SJSA1 (cell line): ENCODE measurements at regions not wholly inside any gene's neighbourhood (a gene's known extent, or its start where the extent isn't known, plus 50 kb on each side); places are given as distances from the start of the nearest gene placed in this dataset.

ENCODE experiments used
- DNase-seq, 2 experiments: peaks; one replicate each; pipeline ENCODE4 v3.0.0-alpha.2; 2015 to 2020; ENCODE audit warnings: low spot score in 2 of 2, low read depth in 1 of 2
- H3K27ac ChIP-seq: fragments of 250-450 bp; sonication (Bioruptor Pico); 2 replicates; pipeline ENCODE4 v1.5.1; 2020; ENCODE audit warnings: mild to moderate bottlenecking, moderate library complexity
- H3K27me3 ChIP-seq: fragments of 250-450 bp; sonication (Bioruptor Pico); replicated peaks from 2 replicates; pipeline ENCODE4 v1.5.1; 2020; ENCODE audit warnings: mild to moderate bottlenecking, moderate library complexity
- H3K36me3 ChIP-seq: fragments of 250-450 bp; sonication (Bioruptor Pico); 2 replicates; pipeline ENCODE4 v1.5.1; 2020; ENCODE audit warnings: mild to moderate bottlenecking
- H3K4me1 ChIP-seq: fragments of 250-450 bp; sonication (Bioruptor Pico); replicated peaks from 2 replicates; pipeline ENCODE4 v1.6.1; 2021; ENCODE audit warnings: mild to moderate bottlenecking
- H3K4me3 ChIP-seq: fragments of 250-450 bp; sonication (Bioruptor Pico); 2 replicates; pipeline ENCODE4 v1.5.1; 2020; ENCODE audit warnings: mild to moderate bottlenecking
- H3K9me3 ChIP-seq: fragments of 250-450 bp; sonication (Bioruptor Pico); replicated peaks from 2 replicates; pipeline ENCODE4 v1.5.1; 2020; ENCODE audit warnings: mild to moderate bottlenecking

DNA sequence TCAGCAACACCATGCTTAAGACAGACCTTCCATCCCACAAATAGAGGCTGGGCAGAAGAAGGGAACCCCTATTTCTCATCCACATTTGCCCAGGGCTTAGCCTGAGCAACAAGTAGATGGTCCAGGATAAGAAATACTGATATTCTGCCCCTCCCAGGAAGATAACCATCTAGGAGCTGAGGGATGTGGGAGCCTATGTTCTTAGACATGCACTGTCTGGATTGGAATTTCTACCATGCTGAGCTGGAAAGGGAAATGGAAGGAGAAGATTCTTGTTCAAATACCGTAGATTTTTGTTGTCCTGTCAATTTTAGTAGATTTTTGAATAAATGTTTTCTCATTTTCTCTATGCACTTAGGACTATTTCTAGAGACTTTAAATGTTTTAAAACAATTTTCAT lies 450.7 kb upstream of the SEMA6D start:
- no peak overlapping the region for H3K4me3 ChIP-seq
- DNase-seq, result no peak

DNA sequence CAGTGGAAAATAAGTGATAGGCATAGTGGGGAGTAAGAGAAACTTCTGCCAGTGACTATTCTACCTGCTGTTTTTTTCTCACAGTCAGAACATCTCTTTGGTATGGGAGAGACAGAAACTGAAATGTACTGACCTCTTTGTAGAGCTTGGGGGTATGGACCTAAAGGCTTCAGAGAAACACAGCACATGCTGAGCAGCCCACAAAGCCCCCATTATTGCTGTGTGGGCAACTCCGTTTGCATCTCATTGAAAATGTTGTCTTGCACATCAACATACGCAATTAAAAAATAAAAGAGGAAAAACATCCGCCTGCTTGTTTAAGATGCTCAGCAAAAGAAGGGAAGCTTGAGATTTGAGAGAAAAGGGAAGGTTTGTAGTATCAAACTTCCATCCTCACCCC lies 443.4 kb upstream of the SEMA6D start:
- no peak for DNase-seq
- no peak overlapping the region for H3K27ac ChIP-seq

More for the DNA sequence above, 450.7 kb upstream of the SEMA6D start:
- no peak overlapping the region for H3K27ac ChIP-seq
- no peaks in the 10 kb centered on the region for H3K36me3 ChIP-seq
- H3K9me3 ChIP-seq, result no peaks in the 10 kb centered on the region
- H3K4me1 ChIP-seq, result no peaks in the 10 kb centered on the region
- H3K27me3 ChIP-seq, result no peaks in the 10 kb centered on the region

DNA sequence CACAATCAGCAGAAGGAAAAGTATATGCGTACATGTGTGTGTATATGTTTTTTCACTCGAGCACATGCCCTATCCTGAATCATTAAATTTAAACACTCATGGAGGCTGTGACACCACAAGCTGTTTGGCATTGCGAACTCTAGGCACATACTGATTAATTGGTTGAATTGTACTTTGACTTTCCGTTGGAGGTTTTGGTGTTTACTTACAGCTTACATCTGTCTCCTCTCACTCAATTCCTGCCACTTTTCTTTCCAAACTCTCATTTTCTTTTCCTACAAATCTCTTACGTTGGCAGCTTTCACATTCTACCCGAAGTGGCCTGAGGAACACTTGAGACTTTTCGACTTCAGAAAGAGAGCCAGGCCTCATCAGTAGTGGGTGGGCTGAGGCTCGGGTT lies 434.1 kb upstream of the SEMA6D start:
- Histone ChIP-seq H3K36me3 (no peaks in the 10 kb centered on the region), H3K4me1 (no peaks in the 10 kb centered on the region), H3K27me3 (no peaks in the 10 kb centered on the region), H3K27ac (no peak overlapping the region), H3K4me3 (no peak overlapping the region), H3K9me3 (no peaks in the 10 kb centered on the region; the same call in none of the 2 replicates)
- DNase-seq, result no peak

More for the DNA sequence above, 443.4 kb upstream of the SEMA6D start:
- no peaks in the 10 kb centered on the region for H3K36me3 ChIP-seq
- no peak overlapping the region for H3K4me3 ChIP-seq
- no peaks in the 10 kb centered on the region; the same call in 1 of the 2 replicates for H3K9me3 ChIP-seq
- no peaks in the 10 kb centered on the region for H3K27me3 ChIP-seq
- H3K4me1 ChIP-seq, result no peaks in the 10 kb centered on the region

DNA sequence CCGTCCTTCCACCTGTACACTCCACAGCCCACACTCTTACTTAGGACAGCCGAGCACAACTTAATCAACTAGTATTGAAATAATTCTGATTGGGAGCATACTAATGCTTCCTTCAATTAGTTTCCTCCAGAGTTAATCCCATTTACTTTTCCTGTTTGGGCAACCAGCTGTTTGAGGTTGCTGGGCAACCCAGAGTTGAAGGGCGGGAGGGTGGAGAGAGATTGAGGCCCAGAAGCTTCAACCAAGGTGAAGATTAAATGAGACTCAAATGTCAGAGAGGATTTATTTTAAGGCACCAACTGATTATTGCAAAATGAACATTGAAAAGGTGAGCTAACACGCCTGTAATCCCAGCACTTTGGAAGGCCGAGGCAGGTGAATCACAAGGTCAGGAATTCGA lies 428.5 kb upstream of the SEMA6D start:
- Histone ChIP-seq H3K27me3 (no peaks in the 10 kb centered on the region), H3K4me3 (no peak overlapping the region), H3K36me3 (no peaks in the 10 kb centered on the region), H3K4me1 (no peaks in the 10 kb centered on the region), H3K27ac (no peak overlapping the region), H3K9me3 (no peaks in the 10 kb centered on the region; the same call in 1 of the 2 replicates)
- DNase-seq, result no peak

DNA sequence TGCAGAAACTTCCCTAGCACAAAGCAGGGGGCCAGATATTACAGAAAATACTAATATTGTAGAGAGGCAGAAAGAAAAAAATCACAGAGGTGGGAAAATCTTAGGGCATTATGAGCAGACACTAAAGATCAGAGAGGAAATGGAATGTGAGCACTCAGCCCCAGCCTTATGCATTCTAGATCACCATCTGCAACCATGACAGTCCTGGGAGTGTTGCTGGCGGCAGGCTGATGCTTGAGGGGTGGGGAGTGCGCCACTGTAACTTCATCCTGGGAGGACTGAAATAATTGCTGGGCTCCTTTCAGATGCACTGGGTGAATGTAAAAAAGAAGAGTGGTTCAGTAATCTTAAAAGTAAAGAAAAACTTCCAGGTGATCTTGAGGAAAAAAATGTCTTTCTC lies 427.6 kb upstream of the SEMA6D start:
- Histone ChIP-seq H3K27ac (no peak overlapping the region), H3K27me3 (no peaks in the 10 kb centered on the region), H3K9me3 (no peaks in the 10 kb centered on the region; the same call in 1 of the 2 replicates), H3K36me3 (no peaks in the 10 kb centered on the region), H3K4me3 (no peak overlapping the region), H3K4me1 (no peaks in the 10 kb centered on the region)
- DNase-seq, result no peak

DNA sequence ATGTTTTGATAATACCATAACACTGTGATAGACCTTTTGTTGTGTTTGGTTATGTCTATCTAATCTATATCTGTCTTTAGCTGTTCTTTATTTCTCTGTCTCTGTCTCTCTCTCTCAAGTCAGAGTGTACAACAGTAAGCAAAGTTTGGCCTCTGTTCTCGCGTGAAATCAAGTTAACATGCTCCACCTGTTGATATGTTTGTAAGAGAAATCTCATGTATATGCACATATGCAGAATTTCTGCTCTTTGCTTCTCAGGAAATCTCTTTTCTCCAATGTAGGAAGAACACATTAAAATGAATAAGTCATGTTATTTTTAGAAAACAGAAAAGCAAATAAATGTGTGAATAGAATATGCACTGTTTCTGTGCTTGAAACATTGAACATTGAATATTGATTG lies 425.5 kb upstream of the SEMA6D start:
- Histone ChIP-seq H3K4me3 (no peak overlapping the region), H3K27me3 (no peaks in the 10 kb centered on the region), H3K36me3 (no peaks in the 10 kb centered on the region), H3K9me3 (no peaks in the 10 kb centered on the region), H3K27ac (no peak overlapping the region), H3K4me1 (no peaks in the 10 kb centered on the region)
- DNase-seq, result no peak

DNA sequence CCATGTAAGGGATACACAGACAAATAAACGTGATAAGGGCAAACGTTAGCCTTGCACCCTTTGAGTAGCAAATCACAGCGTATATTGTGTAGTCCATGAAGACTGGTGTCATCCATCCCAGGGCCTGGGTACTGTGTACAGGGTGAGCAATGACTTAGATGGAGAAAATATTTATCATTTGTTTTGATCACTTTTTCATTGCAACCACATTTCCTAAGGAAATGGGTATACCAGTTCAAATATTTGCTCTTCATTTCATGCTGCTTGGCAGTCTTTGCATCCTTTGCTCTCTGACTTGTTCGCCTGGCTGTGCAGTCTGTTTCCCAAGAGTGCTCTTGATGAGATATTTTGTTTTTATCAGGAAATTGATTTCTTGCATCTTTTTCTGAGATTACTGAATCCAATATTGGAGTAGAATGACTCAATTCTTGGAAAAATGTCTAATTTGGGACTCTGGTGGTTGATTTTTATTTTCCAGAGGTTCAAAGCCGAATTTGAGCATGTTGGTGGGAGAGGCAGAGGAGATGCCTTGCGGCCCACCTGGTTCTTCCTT lies 424.6 kb upstream of the SEMA6D start:
- H3K9me3 ChIP-seq, result no peaks in the 10 kb centered on the region
- H3K36me3 ChIP-seq, result no peaks in the 10 kb centered on the region
- no peaks in the 10 kb centered on the region for H3K4me1 ChIP-seq
- DNase-seq, result no peak
- no peaks in the 10 kb centered on the region for H3K27me3 ChIP-seq
- H3K27ac ChIP-seq, result no peak overlapping the region
- H3K4me3 ChIP-seq, result no peak overlapping the region

DNA sequence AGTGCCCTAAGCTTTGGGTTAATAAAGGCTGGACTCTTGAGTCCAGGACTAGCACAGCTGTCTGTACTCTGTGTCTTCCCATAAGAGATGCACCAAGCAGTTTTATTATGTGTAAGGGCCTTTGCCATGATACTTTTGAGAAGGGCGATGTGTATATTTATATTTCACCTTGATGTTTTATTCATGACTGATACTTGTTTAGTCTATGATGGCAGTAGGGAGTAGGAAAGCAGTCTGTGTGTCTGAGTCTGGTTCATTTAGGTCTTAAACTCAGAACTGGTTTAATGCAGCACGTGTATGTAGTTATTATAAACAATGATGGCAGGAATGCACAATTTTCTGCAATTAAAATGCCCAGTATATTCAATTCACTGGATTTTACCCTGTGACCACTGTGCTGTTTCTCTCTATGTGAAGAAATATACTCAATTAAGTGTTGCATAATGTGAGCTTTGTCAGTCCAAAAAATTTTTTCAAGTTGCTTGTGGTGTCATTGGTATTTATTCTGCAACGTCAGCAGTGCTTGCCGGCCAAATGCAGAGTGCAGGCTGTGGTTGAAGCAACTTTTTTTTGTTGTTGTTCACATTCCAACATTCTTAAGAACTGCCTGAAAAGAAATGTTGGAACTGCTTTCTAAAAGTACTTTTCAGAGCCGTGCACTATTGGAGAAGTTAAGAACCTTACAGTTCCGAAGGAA lies 423.7 kb upstream of the SEMA6D start:
- Histone ChIP-seq H3K4me1 (no peaks in the 10 kb centered on the region), H3K27me3 (no peaks in the 10 kb centered on the region), H3K9me3 (no peaks in the 10 kb centered on the region; the same call in 1 of the 2 replicates), H3K4me3 (no peak overlapping the region), H3K27ac (no peak overlapping the region), H3K36me3 (no peaks in the 10 kb centered on the region)
- DNase-seq, result peak in 1 of 2 experiments; percentile 2

DNA sequence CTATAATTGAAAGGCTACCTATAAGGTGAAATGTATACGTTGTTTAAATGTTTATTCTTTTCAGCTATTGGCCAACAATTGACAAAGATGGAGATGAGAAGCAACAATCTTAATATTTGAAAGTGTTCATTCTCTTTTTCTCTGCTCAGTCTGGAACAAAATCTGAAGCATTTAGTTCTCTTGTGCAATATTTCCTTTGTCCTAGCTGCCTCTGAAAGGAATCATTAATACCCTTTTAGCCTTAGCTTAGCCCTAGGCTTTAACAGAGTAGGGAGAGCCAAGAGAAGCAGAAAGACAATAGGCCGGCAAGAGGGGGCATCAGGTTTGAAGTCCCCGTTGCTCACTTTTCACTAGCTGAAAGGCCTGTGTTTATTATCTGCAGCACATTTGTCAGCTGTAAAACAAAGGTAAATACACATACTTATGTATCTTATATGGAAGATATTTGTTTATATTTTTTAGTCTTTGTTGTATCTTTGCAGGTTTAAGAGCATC lies 422.5 kb upstream of the SEMA6D start:
- H3K27me3 ChIP-seq, result no peaks in the 10 kb centered on the region
- H3K4me3 ChIP-seq, result no peak overlapping the region
- H3K27ac ChIP-seq, result no peak overlapping the region
- H3K4me1 ChIP-seq, result no peaks in the 10 kb centered on the region
- DNase-seq, result no peak
- no peaks in the 10 kb centered on the region; the same call in 1 of the 2 replicates for H3K9me3 ChIP-seq
- H3K36me3 ChIP-seq, result no peaks in the 10 kb centered on the region

DNA sequence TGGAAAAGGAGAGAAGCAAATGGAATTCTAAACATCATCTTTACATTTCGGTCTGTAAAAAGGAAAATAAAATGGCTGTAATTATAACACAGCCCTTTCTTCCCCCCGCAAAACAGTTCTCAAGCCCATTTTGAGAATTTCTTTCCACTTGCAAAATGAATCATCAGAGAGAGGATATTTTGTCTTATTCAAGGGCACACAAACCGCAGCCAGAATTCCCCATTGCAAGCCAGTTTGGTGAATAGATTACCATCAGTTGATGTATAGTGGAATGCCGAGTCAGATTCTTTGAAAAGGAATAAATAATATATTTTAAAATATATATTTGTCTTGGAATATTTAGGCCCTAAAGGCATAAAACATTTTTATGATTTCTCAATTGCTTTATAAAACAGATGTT lies 420.4 kb upstream of the SEMA6D start:
- Histone ChIP-seq H3K4me1 (no peaks in the 10 kb centered on the region), H3K27ac (no peak overlapping the region), H3K27me3 (no peaks in the 10 kb centered on the region), H3K9me3 (no peaks in the 10 kb centered on the region; the same call in 1 of the 2 replicates), H3K36me3 (no peaks in the 10 kb centered on the region), H3K4me3 (no peak overlapping the region)
- no peak for DNase-seq

DNA sequence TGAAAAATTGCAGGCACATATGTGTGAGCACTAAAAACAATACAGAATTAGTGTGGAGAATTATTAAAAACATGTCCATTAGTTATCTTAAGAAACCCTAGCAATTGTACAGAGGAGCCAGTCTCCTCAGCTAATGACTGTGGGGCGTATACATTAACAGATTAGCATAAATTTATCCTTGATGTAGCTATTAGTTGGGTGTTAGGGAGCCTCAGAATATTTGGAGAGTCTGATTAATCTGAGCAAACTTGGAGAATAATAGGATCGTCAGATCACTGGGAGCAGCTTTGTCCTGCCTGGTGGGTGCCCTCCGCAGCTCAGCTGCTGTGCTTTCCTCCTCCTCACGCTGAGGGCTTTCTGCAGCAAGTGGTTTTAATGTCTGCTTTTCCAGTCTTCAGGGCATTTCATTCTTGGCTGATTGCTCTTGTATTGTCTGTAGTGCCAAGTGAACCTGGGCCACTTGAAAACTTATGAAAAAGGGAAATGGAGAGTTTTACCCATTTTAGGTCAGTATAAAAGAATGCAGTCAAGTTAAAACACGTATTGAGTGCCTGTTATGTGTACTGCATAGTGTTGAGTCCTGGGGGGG lies 417.4 kb upstream of the SEMA6D start:
- Histone ChIP-seq H3K4me3 (no peak overlapping the region), H3K27me3 (no peaks in the 10 kb centered on the region), H3K27ac (no peak overlapping the region), H3K36me3 (no peaks in the 10 kb centered on the region), H3K9me3 (no peaks in the 10 kb centered on the region; the same call in 1 of the 2 replicates), H3K4me1 (no peaks in the 10 kb centered on the region)
- no peak for DNase-seq

DNA sequence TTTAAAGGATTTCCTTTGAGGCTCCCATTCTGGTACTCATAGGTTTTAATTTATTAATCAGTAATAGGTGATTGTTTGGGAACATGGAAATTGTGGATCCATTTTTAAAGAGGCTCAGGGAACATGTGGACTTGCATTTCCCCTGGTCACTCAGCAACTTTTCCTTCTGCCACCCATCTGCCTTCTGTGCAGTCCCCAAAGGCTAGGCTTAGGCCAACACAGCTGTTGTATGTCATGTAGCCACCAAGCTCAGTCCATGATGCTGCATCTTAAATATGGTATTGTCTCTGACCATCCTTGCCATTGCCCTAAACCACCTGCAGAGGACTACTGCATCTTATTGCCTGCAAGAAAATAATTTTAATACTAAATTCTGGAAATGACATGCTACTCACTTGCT lies 416.7 kb upstream of the SEMA6D start:
- H3K27ac ChIP-seq, result no peak overlapping the region
- DNase-seq, result no peak
- no peaks in the 10 kb centered on the region for H3K4me1 ChIP-seq
- H3K27me3 ChIP-seq, result no peaks in the 10 kb centered on the region
- H3K4me3 ChIP-seq, result no peak overlapping the region
- no peaks in the 10 kb centered on the region for H3K36me3 ChIP-seq
- no peaks in the 10 kb centered on the region; the same call in 1 of the 2 replicates for H3K9me3 ChIP-seq

DNA sequence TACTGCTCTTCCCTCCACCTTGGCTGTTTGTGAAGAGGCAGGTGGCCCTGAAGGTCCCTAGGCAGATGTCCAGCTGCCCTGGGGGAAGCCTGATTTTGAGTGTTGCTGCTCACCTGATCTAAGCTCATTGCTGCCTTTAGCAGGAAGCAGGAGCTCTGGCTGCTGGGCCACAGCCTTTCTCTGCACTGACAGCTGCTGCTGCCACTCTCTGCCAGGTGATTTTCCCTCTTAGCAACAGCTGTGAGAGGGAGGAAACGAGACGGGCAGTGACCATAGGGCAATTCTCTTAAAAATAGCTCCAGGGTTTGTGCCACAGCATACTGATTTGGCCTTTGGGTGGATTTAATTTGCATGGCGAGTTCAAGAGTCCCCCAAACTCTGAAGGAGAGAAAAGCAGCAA lies 415.8 kb upstream of the SEMA6D start:
- no peak for DNase-seq
- Histone ChIP-seq H3K27me3 (no peaks in the 10 kb centered on the region), H3K36me3 (no peaks in the 10 kb centered on the region), H3K4me3 (no peak overlapping the region), H3K4me1 (no peaks in the 10 kb centered on the region), H3K9me3 (no peaks in the 10 kb centered on the region; the same call in 1 of the 2 replicates), H3K27ac (no peak overlapping the region)

DNA sequence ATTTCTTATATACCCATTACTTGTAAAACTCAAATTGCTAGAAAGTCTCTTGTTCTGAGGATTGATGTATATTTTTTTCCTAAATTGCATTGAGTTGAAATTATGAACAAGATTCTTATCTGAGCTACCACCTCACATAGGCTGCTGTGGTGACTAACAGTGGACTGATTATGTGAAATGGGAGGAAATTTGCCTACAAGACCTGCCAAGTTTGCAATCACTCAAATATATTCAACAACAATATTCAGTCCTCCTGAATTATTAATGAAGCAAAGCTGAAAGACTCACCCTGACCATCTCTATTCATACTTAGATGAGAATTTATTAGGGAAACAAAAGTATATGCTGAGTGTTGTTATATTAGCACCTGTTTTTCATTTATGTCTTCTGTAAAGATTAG lies 412.6 kb upstream of the SEMA6D start:
- H3K27me3 ChIP-seq, result no peaks in the 10 kb centered on the region
- H3K4me3 ChIP-seq, result no peak overlapping the region
- no peaks in the 10 kb centered on the region for H3K4me1 ChIP-seq
- H3K36me3 ChIP-seq, result no peaks in the 10 kb centered on the region
- no peak for DNase-seq
- no peaks in the 10 kb centered on the region for H3K9me3 ChIP-seq
- H3K27ac ChIP-seq, result no peak overlapping the region
